ENCODE measurements at regions not wholly inside any gene's neighbourhood (a gene's known extent, or its start where the extent isn't known, plus 50 kb on each side); places are given as distances from the start of the nearest gene placed in this dataset.
"Not testable (repeated sequence)": the region's sequence is repeated elsewhere in the genome, so short reads cannot be mapped to it uniquely, and the experiment has no call there.

DNA sequence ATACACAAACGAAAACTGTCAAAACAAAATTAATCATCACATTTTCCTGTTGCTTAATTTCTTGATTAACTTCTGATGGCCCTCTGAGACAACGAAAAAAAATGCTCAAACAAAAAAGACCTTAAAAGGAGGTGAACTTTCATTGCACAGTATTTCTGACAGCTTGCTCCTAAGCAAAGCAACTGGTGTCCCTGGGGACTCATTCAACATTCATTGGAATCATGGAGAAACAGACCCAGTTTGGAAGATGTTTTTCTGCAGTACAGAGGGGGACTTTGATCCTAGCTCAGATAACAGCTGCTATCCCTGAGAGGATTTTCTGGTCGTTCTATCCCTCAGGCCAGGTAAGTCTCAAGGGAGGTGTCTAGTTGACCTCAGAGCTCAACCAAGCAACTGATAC, 378.7 kb upstream of the ATP11B start:
- no peak for DNase-seq

- no peak for DNase-seq
Observed at GRCh38 chr3:182420741-182421140, 372.6 kb upstream of the ATP11B start.

DNA sequence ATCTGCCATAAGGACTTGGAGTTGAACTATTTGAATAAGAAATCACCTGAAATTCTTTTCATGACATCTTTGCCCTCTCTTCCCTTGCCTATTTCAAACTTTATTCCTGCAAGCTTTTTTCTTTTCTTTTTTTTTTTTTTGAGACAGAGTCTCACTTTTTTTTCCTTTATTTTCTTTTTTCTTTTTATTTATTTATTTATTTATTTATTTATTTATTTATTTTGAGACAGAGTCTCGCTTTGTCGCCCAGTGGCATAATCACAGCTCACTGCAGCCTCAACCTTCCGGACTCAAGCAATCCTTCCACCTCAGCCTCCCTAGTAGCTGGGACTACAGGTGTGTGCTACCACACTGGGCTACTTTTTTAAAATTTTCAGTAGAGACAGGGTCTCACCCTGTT, 369.3 kb upstream of the ATP11B start:
- no peak for DNase-seq

GRCh38 chr3:182425926-182426718, 367.2 kb upstream of the ATP11B start:
- not testable (repeated sequence) for DNase-seq

DNA sequence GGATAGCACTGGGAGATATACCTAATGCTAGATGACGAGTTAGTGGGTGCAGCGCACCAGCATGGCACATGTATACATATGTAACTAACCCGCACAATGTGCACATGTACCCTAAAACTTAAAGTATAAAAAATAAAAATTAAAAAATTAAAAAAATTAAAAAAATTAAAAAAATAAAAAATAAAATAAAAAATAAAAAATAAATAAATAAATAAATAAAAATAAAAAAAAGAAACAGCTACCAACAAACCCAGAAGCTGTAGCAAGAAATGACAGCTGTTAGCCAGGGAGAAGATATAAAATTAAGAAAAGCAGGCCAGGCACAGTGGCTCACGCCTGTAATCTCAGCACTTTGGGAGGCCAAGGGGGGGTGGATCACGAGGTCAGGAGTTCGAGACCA, 361.3 kb upstream of the ATP11B start:
- not testable (repeated sequence) for DNase-seq

- no peak for DNase-seq
Observed at GRCh38 chr3:182435860-182436259, 357.4 kb upstream of the ATP11B start.

DNA sequence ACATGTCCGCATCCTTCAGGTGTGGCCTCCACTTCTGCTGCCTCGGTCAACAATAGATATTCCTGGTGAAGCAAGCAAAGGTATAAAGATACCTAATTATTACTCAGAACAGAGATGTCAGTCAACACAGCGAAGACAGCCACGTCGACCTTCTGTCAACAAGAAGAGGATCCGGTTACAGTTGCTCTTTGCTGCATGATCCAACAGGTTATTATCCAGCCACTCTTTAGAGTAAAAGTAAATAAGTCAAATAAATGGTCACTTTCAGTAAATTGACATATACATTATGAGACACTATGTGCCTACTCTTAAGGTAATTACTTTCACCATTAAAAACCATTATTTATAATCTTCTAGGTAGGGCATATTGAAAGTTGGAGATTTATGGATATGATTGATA, 356.8 kb upstream of the ATP11B start:
- DNase-seq, result no peak

DNA sequence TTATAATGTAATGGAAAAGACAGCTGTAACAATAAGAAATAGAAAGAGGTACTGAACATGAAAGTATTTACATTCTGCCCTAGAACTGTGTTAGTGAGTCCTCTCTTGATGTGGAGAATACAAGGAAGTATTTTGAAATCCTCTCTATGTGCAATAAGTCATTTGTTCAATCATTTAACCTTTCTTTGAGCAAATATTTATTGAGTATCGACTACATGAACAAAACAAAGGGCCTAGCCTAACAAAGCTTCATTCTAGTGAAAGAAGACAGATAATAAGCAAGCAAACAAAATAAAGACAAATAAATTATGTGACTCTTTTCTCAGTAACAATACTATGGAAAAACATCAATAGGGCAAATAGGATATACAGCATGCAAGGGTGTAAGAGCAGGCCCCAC, 354.9 kb upstream of the ATP11B start:
- DNase-seq, result no peak

GRCh38 chr3:182440101-182440500, 353.2 kb upstream of the ATP11B start:
- no peak for DNase-seq

DNA sequence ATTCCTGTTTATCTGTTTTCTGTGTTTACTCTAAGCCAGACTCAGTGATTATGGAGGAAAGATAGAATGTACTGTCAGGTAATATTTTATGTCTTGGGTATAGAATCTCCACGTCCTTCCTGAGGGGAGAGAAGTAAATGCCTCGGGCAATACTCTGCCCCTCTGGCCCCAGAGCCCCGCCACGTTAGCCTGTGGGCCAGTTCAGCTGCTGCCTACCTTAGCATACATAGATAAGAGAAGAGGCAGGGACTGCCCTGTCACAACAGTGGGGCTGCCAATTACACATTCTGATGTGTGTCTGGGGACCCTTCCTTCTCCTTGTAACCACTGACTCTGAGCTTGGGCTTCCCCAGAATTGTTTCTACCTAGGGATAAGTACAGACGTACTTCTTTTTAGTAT, 347.7 kb upstream of the ATP11B start:
- no peak for DNase-seq

- no peak for DNase-seq
Observed at GRCh38 chr3:182450942-182451787, 342.1 kb upstream of the ATP11B start.

DNA sequence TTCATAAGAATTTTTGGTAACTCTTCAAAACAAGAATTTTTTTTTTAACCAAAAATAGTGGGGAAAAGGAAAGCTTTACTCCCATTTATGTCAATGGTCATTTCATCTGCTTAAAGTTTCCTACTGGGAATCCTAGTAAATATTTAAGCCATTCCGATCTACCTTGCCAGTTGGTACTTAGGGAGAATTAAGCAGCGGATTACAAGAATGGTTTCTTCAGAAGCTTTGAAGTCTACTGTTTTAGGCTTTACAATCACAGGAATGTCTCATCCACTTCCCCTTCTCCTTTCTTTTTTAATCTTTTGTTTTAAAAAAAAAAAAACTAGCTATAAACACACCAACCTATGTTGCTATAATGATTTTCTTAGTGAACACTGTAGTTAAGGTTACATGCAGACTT, 341.4 kb upstream of the ATP11B start:
- no peak for DNase-seq

DNA sequence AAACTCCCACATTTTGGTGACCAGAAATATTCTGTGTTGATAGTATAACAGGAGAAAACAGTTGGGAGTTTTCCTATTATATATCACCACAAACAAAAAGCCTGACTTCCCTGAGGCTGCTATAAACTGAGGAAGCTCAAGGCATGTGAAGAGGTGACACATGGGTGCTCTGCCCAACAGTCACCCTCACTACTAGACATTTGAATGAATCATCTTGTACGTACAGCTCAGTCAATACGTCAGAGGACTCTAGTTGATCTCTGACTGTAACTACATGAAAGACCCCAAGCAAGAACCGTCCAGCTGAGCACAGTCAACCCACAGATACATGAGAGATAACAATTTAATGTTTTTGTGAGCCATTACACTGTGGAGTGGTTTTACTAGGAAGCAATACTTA, 338.3 kb upstream of the ATP11B start:
- no peak for DNase-seq

- DNase-seq, result no peak
Observed at GRCh38 chr3:182460303-182460702, 333.0 kb upstream of the ATP11B start.

GRCh38 chr3:182462152-182462551, 331.2 kb upstream of the ATP11B start:
- DNase-seq, result no peak

- DNase-seq, result no peak
Observed at GRCh38 chr3:182464513-182465145, 328.7 kb upstream of the ATP11B start.

GRCh38 chr3:182465301-182466185, 327.8 kb upstream of the ATP11B start:
- no peak for DNase-seq

DNA sequence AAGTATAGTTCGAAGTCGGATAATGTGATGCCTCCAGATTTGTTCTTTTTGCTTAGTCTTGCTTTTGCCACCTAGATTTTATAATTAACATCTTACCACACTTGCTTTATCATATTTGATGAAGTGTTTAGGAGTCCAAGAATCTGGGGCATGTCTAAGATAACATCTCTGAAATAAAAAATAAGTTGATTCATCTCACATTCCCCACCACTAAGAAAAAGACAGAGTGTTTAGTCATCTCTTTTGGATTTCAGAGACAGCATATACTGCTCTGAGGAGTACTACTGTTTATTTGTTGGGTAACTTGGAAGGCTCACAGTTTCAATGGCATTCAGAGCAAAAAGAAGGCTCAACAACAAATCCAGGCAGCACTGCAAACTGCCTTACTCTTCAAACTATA, 324.2 kb upstream of the ATP11B start:
- DNase-seq, result no peak

GRCh38 chr3:182470187-182470586, 323.1 kb upstream of the ATP11B start:
- no peak for DNase-seq

DNA sequence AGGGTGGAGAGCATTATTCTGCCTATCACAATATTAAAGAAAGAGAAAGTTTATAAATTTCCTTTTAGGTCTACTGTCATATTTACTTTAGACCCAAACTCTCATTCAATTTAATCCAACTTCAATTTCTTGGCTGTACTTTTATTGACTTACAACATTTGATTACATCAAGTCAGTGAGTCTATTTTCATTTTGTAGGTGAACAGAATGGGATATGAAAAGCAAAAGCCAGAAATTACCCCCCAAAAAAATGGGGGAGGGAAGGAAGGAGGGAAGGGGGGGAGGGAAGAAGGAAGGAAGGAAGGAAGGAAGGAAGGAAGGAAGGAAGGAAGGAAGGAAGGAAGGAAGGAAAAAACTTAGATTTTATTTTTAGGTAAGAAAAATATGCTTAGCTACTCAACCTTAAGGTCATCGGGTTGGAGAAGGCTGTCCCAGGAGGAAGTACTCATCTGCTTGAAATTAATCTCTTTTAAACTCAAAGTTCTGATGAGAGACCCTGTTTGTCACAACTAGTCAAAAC, 320.1 kb upstream of the ATP11B start:
- no peak for DNase-seq

- DNase-seq, result no peak
Observed at GRCh38 chr3:182478369-182478768, 314.9 kb upstream of the ATP11B start.

Measured in hematopoietic multipotent progenitor cell treated with erythropoietin and hydrocortisone succinate and interleukin-3 and kit ligand, for 6 days (in vitro differentiated cells).